PC-9 (cell line): ENCODE measurements at regions not wholly inside any gene's neighbourhood (a gene's known extent, or its start where the extent isn't known, plus 50 kb on each side); places are given as distances from the start of the nearest gene placed in this dataset.

Experiments
- EZH2 ChIP-seq: fragments of 200-600 bp; sonication (generic); IDR thresholded peaks from 2 replicates; pipeline ENCODE4 v1.8.0; 2017; ENCODE audit warnings: antibody characterized with exemption, low read depth
- TF ChIP-seq, protein P1 (sequence below): fragments of 200-600 bp; sonication (generic); conservative IDR thresholded peaks from 2 replicates; pipeline ENCODE4 v1.6.1; 2017; ENCODE audit warnings: mixed run types, antibody characterized with exemption, mild to moderate bottlenecking, moderate library complexity

DNA sequence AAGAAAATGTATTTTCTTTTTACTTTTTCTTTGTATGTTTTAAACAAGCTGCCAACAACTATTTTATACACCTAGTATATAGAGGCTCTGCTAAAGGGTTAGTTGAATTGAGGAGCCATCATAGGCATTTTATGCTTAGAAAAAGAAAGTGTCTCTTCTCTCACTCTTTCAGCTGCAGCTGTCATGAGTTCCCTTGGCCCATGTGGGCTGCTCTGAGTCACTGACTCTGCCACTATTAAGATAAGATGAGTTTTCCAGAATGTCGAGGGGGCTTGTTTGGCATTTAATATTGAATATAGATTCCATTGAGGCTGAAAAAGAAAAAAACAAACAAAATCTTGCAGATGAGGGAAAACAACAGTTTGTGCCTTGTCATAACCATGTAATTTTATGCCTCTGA is 126.0 kb upstream of the PAQR3 start:
- TF ChIP-seq, protein P1, sequence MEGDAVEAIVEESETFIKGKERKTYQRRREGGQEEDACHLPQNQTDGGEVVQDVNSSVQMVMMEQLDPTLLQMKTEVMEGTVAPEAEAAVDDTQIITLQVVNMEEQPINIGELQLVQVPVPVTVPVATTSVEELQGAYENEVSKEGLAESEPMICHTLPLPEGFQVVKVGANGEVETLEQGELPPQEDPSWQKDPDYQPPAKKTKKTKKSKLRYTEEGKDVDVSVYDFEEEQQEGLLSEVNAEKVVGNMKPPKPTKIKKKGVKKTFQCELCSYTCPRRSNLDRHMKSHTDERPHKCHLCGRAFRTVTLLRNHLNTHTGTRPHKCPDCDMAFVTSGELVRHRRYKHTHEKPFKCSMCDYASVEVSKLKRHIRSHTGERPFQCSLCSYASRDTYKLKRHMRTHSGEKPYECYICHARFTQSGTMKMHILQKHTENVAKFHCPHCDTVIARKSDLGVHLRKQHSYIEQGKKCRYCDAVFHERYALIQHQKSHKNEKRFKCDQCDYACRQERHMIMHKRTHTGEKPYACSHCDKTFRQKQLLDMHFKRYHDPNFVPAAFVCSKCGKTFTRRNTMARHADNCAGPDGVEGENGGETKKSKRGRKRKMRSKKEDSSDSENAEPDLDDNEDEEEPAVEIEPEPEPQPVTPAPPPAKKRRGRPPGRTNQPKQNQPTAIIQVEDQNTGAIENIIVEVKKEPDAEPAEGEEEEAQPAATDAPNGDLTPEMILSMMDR, result no peak
- no peak for TF ChIP-seq EZH2
